HUES64 (cell line): ENCODE measurements at regions not wholly inside any gene's neighbourhood (a gene's known extent, or its start where the extent isn't known, plus 50 kb on each side); places are given as distances from the start of the nearest gene placed in this dataset.

Experiments
- H3K27ac ChIP-seq: 2 replicates; pipeline ENCODE4 v1.7.0; 2013; ENCODE audit warnings: low read depth, low read length, inconsistent platforms
- H3K27me3 ChIP-seq: 2 replicates; pipeline ENCODE4 v1.6.1; 2013; ENCODE audit warnings: mild to moderate bottlenecking, low read length; ENCODE audit not compliant: insufficient read depth
- H3K36me3 ChIP-seq: 2 replicates; pipeline ENCODE4 v1.6.1; 2013; ENCODE audit warnings: mild to moderate bottlenecking, low read length; ENCODE audit not compliant: insufficient read depth
- H3K4me1 ChIP-seq: 2 replicates; pipeline ENCODE4 v1.6.1; 2013; ENCODE audit warnings: mild to moderate bottlenecking, low read length, moderate library complexity; ENCODE audit not compliant: insufficient read depth
- H3K4me3 ChIP-seq: 2 replicates; pipeline ENCODE4 v1.5.1; 2013; ENCODE audit warnings: mild to moderate bottlenecking, low read length, moderate library complexity
- H3K9ac ChIP-seq: 2 replicates; pipeline ENCODE4 v1.6.1; 2013; ENCODE audit warnings: mild to moderate bottlenecking, low read depth, low read length
- H3K9me3 ChIP-seq: 2 replicates; pipeline ENCODE4 v1.6.1; 2013; ENCODE audit warnings: low read depth, low read length; ENCODE audit not compliant: insufficient read depth
- WGBS: fragments of 150-250, 120-280 bp; methylation state at CpG from one replicate; pipeline ENCODE4 v1.1.7; 2013; ENCODE audit warnings: missing lambda C conversion rate; 5-methylcytosine and 5-hydroxymethylcytosine counted together

DNA sequence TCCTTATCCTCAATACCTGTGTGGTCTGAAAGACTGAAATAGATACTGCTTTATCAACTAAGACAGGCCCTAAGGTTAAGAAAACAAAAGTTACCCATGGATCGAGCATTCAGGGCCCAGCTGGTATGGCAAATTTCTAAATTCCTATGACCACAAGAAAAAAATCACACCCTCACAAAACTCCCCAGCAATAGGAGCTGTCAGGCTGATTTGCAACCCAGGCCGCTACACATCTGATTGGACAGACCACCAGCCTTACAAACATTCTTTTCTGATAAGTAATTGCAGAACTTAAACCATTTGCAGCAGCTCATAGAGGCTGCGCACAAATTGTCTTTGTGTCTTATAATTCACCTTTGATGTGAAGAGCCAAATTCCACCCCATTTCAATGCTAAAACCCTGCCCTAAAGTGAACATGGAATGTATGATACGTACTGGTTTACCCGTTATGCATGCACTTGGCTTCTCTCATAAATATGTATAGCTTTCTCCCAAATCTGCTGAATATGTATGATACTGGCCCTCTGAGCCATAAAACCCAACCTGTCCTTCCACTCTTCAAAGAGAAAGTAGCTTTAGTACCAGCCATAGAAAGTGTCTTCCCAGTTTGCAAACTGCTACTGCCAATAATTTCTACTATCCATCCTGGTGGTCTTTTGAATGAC lies 842.5 kb downstream of the GRID1 start:
- Histone ChIP-seq H3K4me1 (peaks cover 10% of the 10 kb centered on the region; the same call in 1 of the 2 replicates), H3K4me3 (no peak overlapping the region), H3K9ac (no peak overlapping the region), H3K9me3 (peaks cover 11% of the 10 kb centered on the region; the same call in 1 of the 2 replicates), H3K36me3 (no peaks in the 10 kb centered on the region), H3K27ac (no peak overlapping the region), H3K27me3 (no peaks in the 10 kb centered on the region)
- 91% methylated on average over 5 of the region's 5 CpGs for WGBS

DNA sequence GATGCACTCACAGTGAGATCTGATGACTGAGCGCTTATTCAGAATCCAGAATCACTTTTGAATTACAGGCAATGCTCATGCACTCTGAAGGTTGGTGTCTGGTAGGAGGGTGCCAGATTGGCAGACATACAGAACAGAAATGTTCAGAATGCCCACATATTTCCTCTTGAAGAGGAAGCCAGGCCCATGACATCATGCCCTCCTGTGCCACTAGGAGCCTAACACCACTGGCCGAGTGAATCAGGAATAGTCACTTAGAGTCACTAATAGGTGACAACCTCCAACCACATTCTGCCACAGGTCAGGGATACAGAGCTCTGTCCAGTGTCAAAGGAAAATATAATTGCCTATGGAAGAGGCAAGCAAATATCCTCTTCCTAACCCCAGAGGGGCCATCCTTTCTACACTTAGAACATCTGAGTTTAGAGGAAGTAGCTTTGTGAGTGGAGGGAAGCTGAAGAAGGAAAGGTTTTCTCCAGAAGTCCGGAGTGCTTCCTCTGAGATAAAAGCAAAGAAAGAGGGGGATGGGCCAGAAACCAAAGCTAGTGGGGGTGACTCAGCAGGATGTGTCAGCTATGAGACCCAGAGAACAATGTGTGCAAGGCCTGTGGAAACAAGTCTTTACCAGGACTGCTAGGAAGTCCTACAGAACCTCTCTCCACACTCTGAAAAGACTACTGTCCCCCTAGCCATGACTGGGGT lies 838.8 kb downstream of the GRID1 start:
- 94% methylated on average over 3 of the region's 3 CpGs for WGBS

DNA sequence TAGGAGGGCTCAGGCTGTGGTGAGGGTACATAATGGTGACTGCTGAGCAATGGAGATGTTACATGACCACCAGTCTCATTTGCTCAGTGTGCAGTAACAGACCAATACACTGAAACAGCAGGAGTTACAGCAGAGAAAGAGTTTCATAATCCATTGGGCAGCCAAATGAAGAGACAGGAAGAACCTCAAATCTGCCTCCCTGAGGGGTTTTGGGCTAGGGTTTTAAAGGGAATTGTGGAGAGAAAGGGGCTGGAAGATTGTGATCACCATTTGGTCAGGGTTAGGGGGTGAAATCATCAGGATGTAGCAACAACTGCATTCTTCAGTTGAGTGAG lies 838.3 kb downstream of the GRID1 start:
- H3K36me3 ChIP-seq = no peaks in the 10 kb centered on the region
- H3K9ac ChIP-seq = no peak overlapping the region
- no peak overlapping the region for H3K27ac ChIP-seq
- no peaks in the 10 kb centered on the region for H3K27me3 ChIP-seq
- peaks cover 11% of the 10 kb centered on the region; the same call in 1 of the 2 replicates for H3K9me3 ChIP-seq
- H3K4me3 ChIP-seq = no peak overlapping the region
- H3K4me1 ChIP-seq = peaks cover 25% of the 10 kb centered on the region

More for the DNA sequence above, 838.8 kb downstream of the GRID1 start:
- H3K4me1 ChIP-seq = peaks cover 25% of the 10 kb centered on the region
- no peak overlapping the region for H3K4me3 ChIP-seq
- H3K27ac ChIP-seq = no peak overlapping the region
- H3K9ac ChIP-seq = no peak overlapping the region
- H3K36me3 ChIP-seq = no peaks in the 10 kb centered on the region
- peaks cover 11% of the 10 kb centered on the region; the same call in 1 of the 2 replicates for H3K9me3 ChIP-seq
- no peaks in the 10 kb centered on the region for H3K27me3 ChIP-seq

DNA sequence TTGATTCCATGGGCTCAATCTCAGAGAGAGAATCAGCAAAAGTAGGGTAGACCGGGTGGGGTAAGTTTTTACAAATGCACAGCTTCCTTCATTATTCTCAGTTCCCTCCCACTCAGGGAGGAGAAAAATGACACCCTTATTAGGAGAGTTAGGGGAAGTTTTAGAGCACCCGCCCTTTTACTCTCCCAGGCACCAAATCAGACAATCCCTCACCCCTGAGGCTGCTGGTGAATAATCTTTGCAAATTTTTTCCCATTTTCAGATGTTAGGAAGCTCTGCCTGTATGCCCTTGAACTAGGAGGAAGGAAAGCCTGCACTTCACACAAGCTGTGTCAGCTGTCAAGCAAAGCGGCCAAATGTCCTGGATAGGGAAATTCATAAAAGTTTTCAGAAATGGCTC lies 834.9 kb downstream of the GRID1 start:
- no peak overlapping the region for H3K9ac ChIP-seq
- no peak overlapping the region for H3K27ac ChIP-seq
- peaks cover 27% of the 10 kb centered on the region for H3K4me1 ChIP-seq
- H3K27me3 ChIP-seq = no peaks in the 10 kb centered on the region
- no peak overlapping the region for H3K4me3 ChIP-seq
- peaks cover 11% of the 10 kb centered on the region; the same call in 1 of the 2 replicates for H3K9me3 ChIP-seq
- WGBS = 73% methylated on average over 2 of the region's 3 CpGs
- H3K36me3 ChIP-seq = no peaks in the 10 kb centered on the region

DNA sequence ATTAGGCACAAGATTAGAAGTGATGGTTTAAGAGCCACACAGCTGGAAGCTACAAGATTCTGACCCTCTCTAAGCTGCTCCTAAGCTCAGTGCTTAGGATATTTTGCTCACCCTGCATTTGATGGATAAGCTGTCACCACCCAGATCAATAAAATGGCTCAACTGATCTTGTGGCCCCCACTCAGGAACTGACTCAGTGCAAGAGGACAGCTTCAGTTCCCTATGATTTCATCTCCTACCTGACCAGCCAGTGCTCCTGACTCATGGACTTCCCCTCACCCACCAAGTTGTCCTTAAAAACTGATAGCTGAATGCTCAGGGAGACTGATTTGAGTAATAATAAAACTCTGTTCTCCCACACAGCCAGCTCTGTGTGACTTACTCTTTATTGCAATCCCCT lies 833.8 kb downstream of the GRID1 start:
- H3K4me3 ChIP-seq = no peak overlapping the region
- H3K27me3 ChIP-seq = no peaks in the 10 kb centered on the region
- H3K9me3 ChIP-seq = peaks cover 10% of the 10 kb centered on the region; the same call in 1 of the 2 replicates
- no peak overlapping the region for H3K27ac ChIP-seq
- H3K4me1 ChIP-seq = peaks cover 27% of the 10 kb centered on the region
- no peak overlapping the region for H3K9ac ChIP-seq
- no peaks in the 10 kb centered on the region for H3K36me3 ChIP-seq

DNA sequence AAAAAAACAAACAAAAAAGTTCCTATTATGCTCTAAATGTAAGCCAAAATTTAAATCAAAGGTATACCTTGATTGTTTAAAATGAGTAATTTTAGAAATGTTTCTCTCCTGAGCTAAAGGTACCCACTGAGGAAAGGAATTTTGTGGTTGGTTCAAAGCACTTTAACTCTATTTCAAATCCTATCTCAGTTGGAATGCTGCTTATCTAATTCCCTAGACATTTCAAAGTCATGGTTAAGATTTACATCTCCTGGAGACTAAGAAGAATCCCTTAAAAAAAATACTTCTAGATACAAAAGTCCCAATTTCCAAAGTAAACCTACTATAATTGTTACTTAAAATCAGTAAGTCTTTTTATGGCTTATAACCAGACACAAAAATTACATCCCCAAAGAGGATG lies 830.7 kb downstream of the GRID1 start:
- Histone ChIP-seq H3K27me3 (no peaks in the 10 kb centered on the region), H3K9me3 (no peaks in the 10 kb centered on the region), H3K4me1 (peaks cover 29% of the 10 kb centered on the region), H3K9ac (no peak overlapping the region), H3K27ac (no peak overlapping the region), H3K36me3 (no peaks in the 10 kb centered on the region), H3K4me3 (no peak overlapping the region)

DNA sequence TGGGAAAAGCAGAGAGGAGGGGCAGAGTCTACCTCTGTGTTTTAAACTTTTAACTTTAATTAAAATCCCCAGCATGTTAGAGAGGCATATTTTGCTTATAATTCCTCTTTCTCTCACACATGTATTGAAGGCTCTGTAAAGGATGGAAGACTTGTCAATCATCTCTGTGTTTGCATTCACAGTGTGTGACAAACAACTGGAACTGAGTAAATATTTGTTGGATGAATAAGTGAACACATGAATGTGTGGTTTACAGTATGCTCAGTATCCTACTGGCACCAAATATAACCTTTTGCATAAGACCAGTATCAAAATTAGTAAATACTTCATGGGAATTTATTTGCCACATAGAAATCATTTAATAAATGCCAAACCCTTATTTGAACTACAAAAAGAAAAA lies 829.0 kb downstream of the GRID1 start:
- Histone ChIP-seq H3K4me1 (peaks cover 20% of the 10 kb centered on the region), H3K9ac (no peak overlapping the region), H3K4me3 (no peak overlapping the region), H3K27me3 (no peaks in the 10 kb centered on the region), H3K27ac (no peak overlapping the region), H3K9me3 (no peaks in the 10 kb centered on the region), H3K36me3 (no peaks in the 10 kb centered on the region)

DNA sequence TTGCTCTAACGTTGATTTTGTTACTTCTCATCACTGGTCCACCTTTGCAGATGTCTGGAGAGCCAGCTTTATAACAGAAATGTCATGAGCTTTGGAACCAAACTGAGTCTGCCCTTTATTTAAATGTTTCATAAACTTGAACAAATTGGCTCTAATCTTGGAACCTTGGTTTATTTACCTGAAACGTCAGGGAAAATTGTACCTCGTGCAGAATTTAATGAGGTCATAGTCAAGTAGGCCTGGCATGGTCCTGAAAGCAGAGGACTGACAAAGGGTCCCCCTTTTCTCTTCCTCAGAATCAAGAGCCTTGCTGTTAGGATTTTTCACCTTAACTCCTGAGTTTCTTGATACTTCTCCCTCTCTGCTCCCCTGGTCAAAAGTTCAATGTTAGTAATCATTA lies 828.0 kb downstream of the GRID1 start:
- Histone ChIP-seq H3K9ac (no peak overlapping the region), H3K27ac (no peak overlapping the region), H3K9me3 (no peaks in the 10 kb centered on the region), H3K4me1 (peaks cover 30% of the 10 kb centered on the region), H3K27me3 (no peaks in the 10 kb centered on the region), H3K4me3 (no peak overlapping the region), H3K36me3 (no peaks in the 10 kb centered on the region)
- 89% methylated on average over 3 of the region's 3 CpGs for WGBS

DNA sequence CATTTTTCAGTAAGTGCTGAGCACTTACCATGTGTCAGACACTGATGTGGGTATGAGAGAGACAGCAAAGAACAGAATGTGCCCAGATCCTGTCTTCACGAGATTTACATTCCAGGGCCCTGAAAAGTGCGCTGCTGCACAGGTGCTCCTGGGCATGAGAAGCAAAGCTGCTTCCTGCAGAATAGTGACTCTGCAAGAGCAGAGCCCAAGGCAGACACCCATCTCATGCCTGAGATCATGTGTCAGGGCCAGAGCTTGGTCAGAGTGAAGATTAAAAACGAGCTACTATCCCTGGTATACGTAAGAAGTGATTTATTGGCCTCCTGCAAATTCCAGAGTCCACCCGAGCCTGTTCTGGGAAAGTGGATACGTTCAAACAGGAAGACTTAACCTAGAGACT lies 824.4 kb downstream of the GRID1 start:
- Histone ChIP-seq H3K27me3 (no peaks in the 10 kb centered on the region), H3K9ac (no peak overlapping the region), H3K27ac (no peak overlapping the region), H3K4me3 (no peak overlapping the region), H3K36me3 (no peaks in the 10 kb centered on the region), H3K9me3 (no peaks in the 10 kb centered on the region), H3K4me1 (peaks cover 24% of the 10 kb centered on the region)
- 85% methylated on average over 6 of the region's 6 CpGs for WGBS

DNA sequence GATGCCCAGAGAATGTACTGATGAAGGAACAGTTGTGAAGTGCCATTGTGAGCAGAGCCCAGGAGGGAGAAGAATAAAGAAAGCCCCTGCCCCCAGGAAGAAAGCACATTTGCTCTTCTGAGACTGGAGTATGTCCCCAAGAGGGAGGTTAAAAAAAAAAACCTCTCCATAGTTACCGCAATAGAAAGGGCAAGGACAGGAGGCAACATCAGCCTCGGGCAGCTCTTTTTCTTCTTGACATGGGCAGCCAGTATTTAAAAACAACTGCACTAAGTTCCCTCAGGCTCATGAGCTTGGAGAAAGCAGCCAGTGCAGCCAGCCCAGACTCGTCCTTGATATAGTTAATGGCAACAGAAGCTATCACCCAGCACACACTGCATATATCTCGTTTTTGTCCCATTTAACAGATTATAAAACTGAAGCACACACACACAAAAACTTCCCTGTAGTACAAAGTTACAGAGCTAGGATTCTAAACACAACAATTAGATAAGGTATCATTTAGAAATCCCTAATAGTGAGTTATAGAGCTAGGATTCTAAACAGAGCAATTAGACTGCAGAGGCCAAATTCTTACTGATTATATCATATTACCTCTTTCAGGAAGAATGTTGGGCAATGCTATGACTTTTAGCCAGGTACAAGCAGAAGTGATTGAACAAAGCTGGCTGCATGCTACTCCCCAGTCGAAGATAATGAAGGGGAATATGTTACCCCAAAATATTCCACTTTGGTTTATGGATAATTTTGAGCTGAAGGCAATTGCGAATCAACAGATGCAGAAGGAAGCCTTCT lies 823.5 kb downstream of the GRID1 start:
- Histone ChIP-seq H3K4me3 (no peak overlapping the region), H3K27me3 (no peaks in the 10 kb centered on the region), H3K9me3 (no peaks in the 10 kb centered on the region), H3K27ac (peak overlapping the region; percentile 14; the same call in 1 of the 2 replicates), H3K36me3 (no peaks in the 10 kb centered on the region), H3K9ac (no peak overlapping the region), H3K4me1 (peaks cover 29% of the 10 kb centered on the region)
- 63% methylated on average over 6 of the region's 6 CpGs for WGBS

DNA sequence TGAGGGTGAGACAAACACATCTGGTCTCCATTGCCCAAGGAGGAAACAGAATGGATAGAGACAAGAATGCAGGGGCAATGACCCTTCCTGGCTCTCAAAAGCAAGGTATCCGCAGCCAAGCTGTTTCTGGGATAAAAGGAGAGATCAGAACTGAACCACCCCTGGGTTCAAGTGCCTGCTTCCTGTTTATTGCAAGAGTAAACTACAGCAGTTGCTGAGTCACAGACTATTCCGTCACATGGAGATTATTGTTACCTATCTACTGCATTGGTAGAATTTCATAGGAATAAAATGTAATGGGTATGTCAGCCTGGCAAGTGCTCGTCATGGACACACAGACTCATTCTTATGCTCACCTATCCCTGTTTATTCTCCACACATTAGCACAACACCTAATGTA lies 821.6 kb downstream of the GRID1 start:
- 93% methylated on average over 3 of the region's 3 CpGs for WGBS
- H3K9ac ChIP-seq = no peak overlapping the region

More for the DNA sequence above, 821.6 kb downstream of the GRID1 start:
- Histone ChIP-seq H3K27ac (no peak overlapping the region), H3K27me3 (no peaks in the 10 kb centered on the region), H3K36me3 (no peaks in the 10 kb centered on the region), H3K4me1 (peaks cover 29% of the 10 kb centered on the region), H3K4me3 (no peak overlapping the region), H3K9me3 (no peaks in the 10 kb centered on the region)
